ENCODE measurements at regions not wholly inside any gene's neighbourhood (a gene's known extent, or its start where the extent isn't known, plus 50 kb on each side); places are given as distances from the start of the nearest gene placed in this dataset.

GRCh38 chr22:22973336-22973735, 85.7 kb downstream of the IGLL5 start:
- peaks cover 0 to 21% (median 0%) of the 10 kb centered on the region in 7 donors for H3K27me3 ChIP-seq (replicated peaks in 1 of 7)
- H3K27ac ChIP-seq, result no peak overlapping the region
- peaks cover 0 to 6% (median 0%) of the 10 kb centered on the region in 8 donors for H3K9me3 ChIP-seq
- intact Hi-C loops (cut with DNase I; ENCODE audit: low total_unique reads), result loop anchor here (10.0 kb wide), 1 partner anchor 61 kb away; no protein-coding TSS in a partner anchor
- no peaks in the 10 kb centered on the region for H3K36me3 ChIP-seq
- H3K4me1 ChIP-seq, result no peaks in the 10 kb centered on the region
- H3K4me3 ChIP-seq, result no peak overlapping the region
- no peak for TF ChIP-seq POLR2A (IDR thresholded peaks at IDR 0.05)
- TF ChIP-seq POLR2AphosphoS5 (IDR thresholded peaks at IDR 0.05), result no peak
- TF ChIP-seq, protein P1, sequence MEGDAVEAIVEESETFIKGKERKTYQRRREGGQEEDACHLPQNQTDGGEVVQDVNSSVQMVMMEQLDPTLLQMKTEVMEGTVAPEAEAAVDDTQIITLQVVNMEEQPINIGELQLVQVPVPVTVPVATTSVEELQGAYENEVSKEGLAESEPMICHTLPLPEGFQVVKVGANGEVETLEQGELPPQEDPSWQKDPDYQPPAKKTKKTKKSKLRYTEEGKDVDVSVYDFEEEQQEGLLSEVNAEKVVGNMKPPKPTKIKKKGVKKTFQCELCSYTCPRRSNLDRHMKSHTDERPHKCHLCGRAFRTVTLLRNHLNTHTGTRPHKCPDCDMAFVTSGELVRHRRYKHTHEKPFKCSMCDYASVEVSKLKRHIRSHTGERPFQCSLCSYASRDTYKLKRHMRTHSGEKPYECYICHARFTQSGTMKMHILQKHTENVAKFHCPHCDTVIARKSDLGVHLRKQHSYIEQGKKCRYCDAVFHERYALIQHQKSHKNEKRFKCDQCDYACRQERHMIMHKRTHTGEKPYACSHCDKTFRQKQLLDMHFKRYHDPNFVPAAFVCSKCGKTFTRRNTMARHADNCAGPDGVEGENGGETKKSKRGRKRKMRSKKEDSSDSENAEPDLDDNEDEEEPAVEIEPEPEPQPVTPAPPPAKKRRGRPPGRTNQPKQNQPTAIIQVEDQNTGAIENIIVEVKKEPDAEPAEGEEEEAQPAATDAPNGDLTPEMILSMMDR (IDR thresholded peaks at IDR 0.05 in 8 of 11, conservative IDR thresholded peaks at IDR 0.05 in 3 of 11), result no peak
- no peak for DNase-seq
- WGBS, 5 donors, result 89 to 95% (median 91%) methylated on average over 3 of the region's 3 CpGs

DNA sequence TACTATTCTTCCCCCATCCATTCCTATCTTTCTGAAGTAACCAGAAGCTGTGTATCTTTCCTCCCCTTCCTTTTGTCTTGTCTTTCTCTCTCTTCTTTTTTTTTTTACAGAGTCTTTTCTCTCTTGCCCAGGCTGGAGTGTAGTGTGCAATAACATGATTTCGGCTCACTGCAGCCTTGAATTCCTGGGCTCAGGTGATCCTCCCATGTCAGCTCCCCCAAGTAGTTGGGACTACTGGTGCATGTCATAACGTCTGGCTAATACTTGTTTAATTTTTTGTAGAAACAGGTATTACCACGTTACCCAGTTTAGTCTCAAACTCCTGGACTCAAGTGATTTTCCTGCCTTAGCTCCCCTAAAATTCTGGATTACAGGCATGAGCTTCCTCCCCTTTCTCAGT, 86.5 kb downstream of the IGLL5 start:
- WGBS, 5 donors, result 61 to 82% (median 66%) methylated on average over 3 of the region's 3 CpGs

GRCh38 chr22:22974795-22975580, 87.4 kb downstream of the IGLL5 start:
- 78 to 89% (median 88%) methylated on average over 8 of the region's 8 CpGs for WGBS, 5 donors
- intact Hi-C loops (cut with DNase I; ENCODE audit: low total_unique reads), result loop anchor here (10.0 kb wide), 1 partner anchor 60 kb away; no protein-coding TSS in a partner anchor
- no peak for TF ChIP-seq POLR2A (IDR thresholded peaks at IDR 0.05)
- TF ChIP-seq POLR2AphosphoS5 (IDR thresholded peaks at IDR 0.05), result no peak
- TF ChIP-seq, protein P1 (IDR thresholded peaks at IDR 0.05 in 8 of 11, conservative IDR thresholded peaks at IDR 0.05 in 3 of 11), result no peak
- no peak for DNase-seq
- H3K4me1 ChIP-seq, result no peaks in the 10 kb centered on the region
- H3K27me3 ChIP-seq (replicated peaks in 1 of 7), result peaks cover 0 to 8% (median 0%) of the 10 kb centered on the region in 7 donors
- no peak overlapping the region for H3K27ac ChIP-seq
- no peak overlapping the region for H3K4me3 ChIP-seq
- peaks cover 0 to 23% (median 13%) of the 10 kb centered on the region in 8 donors for H3K9me3 ChIP-seq
- H3K36me3 ChIP-seq, result no peaks in the 10 kb centered on the region

More for the DNA sequence above, 86.5 kb downstream of the IGLL5 start:
- Histone ChIP-seq H3K4me3 (no peak overlapping the region), H3K27me3 (replicated peaks in 1 of 7) (peaks cover 0 to 13% (median 0%) of the 10 kb centered on the region in 7 donors), H3K27ac (no peak overlapping the region), H3K9me3 (peaks cover 0 to 14% (median 5%) of the 10 kb centered on the region in 8 donors), H3K36me3 (no peaks in the 10 kb centered on the region), H3K4me1 (no peaks in the 10 kb centered on the region)
- intact Hi-C loops (cut with DNase I; ENCODE audit: low total_unique reads), result loop anchor here (10.0 kb wide), 1 partner anchor 61 kb away; no protein-coding TSS in a partner anchor
- no peak for TF ChIP-seq POLR2A (IDR thresholded peaks at IDR 0.05)
- TF ChIP-seq POLR2AphosphoS5 (IDR thresholded peaks at IDR 0.05), result no peak
- TF ChIP-seq, protein P1 (IDR thresholded peaks at IDR 0.05 in 8 of 11, conservative IDR thresholded peaks at IDR 0.05 in 3 of 11), result no peak
- DNase-seq, result no peak
